HEK293 (cell line): ENCODE measurements at regions not wholly inside any gene's neighbourhood (a gene's known extent, or its start where the extent isn't known, plus 50 kb on each side); places are given as distances from the start of the nearest gene placed in this dataset.

Source experiments
- CTCF ChIP-seq: fragments of 450-650 bp; formaldehyde crosslinking; IDR thresholded peaks from 2 replicates; pipeline ENCODE4 v1.5.1; 2016; ENCODE audit warnings: missing biosample characterization, missing genetic modification characterization
- ZBTB7A ChIP-seq: fragments of 450-650 bp; formaldehyde crosslinking; IDR thresholded peaks from 2 replicates; pipeline ENCODE4 v1.5.1; 2016; ENCODE audit warnings: low read depth, missing biosample characterization, missing genetic modification characterization

- no peak for TF ChIP-seq ZBTB7A
- TF ChIP-seq CTCF (tag by site-specific recombination) = no peak
Observed at GRCh38 chr1:30447701-30448100, 275.7 kb downstream of the MATN1 start.
